ENCODE measurements at regions not wholly inside any gene's neighbourhood (a gene's known extent, or its start where the extent isn't known, plus 50 kb on each side); places are given as distances from the start of the nearest gene placed in this dataset.

- TF ChIP-seq SP5 (CRISPR knock-in tag; IDR thresholded peaks at IDR 0.05; ENCODE audit: borderline replicate concordance, low read depth) = no peak
- ChIA-PET POLR2A (no interaction called here), CTCF (ENCODE audit: low intra/inter-chr PET ratio, low total read pairs) (no interaction called here)
- Histone ChIP-seq H3K9ac (ENCODE audit: insufficient read depth, low read depth, low read length) (no peak overlapping the region), H3K4me1 (ENCODE audit: insufficient read depth, low read length) (no peaks in the 10 kb centered on the region), H3K4me2 (ENCODE audit: low read depth, low read length) (no peak overlapping the region), H3K79me2 (ENCODE audit: insufficient read depth, low read length) (no peaks in the 10 kb centered on the region), H3K9me3 (ENCODE audit: low read length) (no peaks in the 10 kb centered on the region), H3K4me3 (replicated peaks in 1 of 3; ENCODE audit: insufficient read depth in 1 of 3, low read depth in 2 of 3, low read length in 3 of 3) (no peak overlapping the region), H4K20me1 (ENCODE audit: insufficient read depth, low read length) (no peaks in the 10 kb centered on the region), H2AFZ (ENCODE audit: low read length) (no peak overlapping the region), H3K27ac (ENCODE audit: extremely low read length, insufficient read depth, low read length) (no peak overlapping the region), H3K36me3 (replicated peaks in 1 of 2; ENCODE audit: control insufficient read depth in 1 of 2, insufficient read depth in 2 of 2, low read length in 2 of 2) (no peaks in the 10 kb centered on the region), H3K27me3 (ENCODE audit: control insufficient read depth in 1 of 2, insufficient read depth in 2 of 2, low read length in 2 of 2) (no peaks in the 10 kb centered on the region)
- WGBS (ENCODE audit: low lambda C conversion rate) = 0% methylated on average over 1 of the region's 1 CpG
- intact Hi-C loops (cut with micrococcal nuclease; ENCODE audit: unreplicated experiment) = no loop called here
- no peak for ATAC-seq
- DNase-seq (ENCODE audit: low spot score) = no peak
- in situ Hi-C loops (cut with HindIII; ENCODE audit: extremely low pct_ligation_motif_present, low pct_unique_long_range_greater_than_20kb) = no loop called here
- no TSS peak for BruUV-seq (replicated peaks)
- no peak for FAIRE-seq
Observed at GRCh38 chr4:180189666-180190065, 2053.5 kb upstream of the TENM3 start.

- no peak overlapping the region for H3K27ac ChIP-seq (ENCODE audit: extremely low read length, insufficient read depth, low read length)
- ChIA-PET POLR2A (no interaction called here), CTCF (ENCODE audit: low intra/inter-chr PET ratio, low total read pairs) (no interaction called here)
- H3K79me2 ChIP-seq (ENCODE audit: insufficient read depth, low read length) = no peaks in the 10 kb centered on the region
- BruUV-seq (replicated peaks) = no TSS peak
- ATAC-seq (no peak), FAIRE-seq (no peak), DNase-seq (ENCODE audit: low spot score) (no peak)
- WGBS (ENCODE audit: low lambda C conversion rate) = 0% methylated on average over 2 of the region's 2 CpGs
- no peaks in the 10 kb centered on the region for H4K20me1 ChIP-seq (ENCODE audit: insufficient read depth, low read length)
- in situ Hi-C loops (cut with HindIII; ENCODE audit: extremely low pct_ligation_motif_present, low pct_unique_long_range_greater_than_20kb) = no loop called here
- no peak overlapping the region for H3K4me2 ChIP-seq (ENCODE audit: low read depth, low read length)
- no peaks in the 10 kb centered on the region for H3K27me3 ChIP-seq (ENCODE audit: control insufficient read depth in 1 of 2, insufficient read depth in 2 of 2, low read length in 2 of 2)
- H3K9ac ChIP-seq (ENCODE audit: insufficient read depth, low read depth, low read length) = no peak overlapping the region
- no peak overlapping the region for H3K4me3 ChIP-seq (replicated peaks in 1 of 3; ENCODE audit: insufficient read depth in 1 of 3, low read depth in 2 of 3, low read length in 3 of 3)
- intact Hi-C loops (cut with micrococcal nuclease; ENCODE audit: unreplicated experiment) = no loop called here
- no peak for TF ChIP-seq THRA (CRISPR knock-in tag; IDR thresholded peaks at IDR 0.05; ENCODE audit: borderline replicate concordance)
- no peak for TF ChIP-seq MXD1 (CRISPR knock-in tag; IDR thresholded peaks at IDR 0.05)
- TF ChIP-seq ZNF691 (CRISPR knock-in tag; IDR thresholded peaks at IDR 0.05; ENCODE audit: borderline replicate concordance, low read depth) = no peak
- no peak for TF ChIP-seq TAF15 (IDR thresholded peaks at IDR 0.05; ENCODE audit: low read depth, low read length, poor library complexity, severe bottlenecking)
- no peak for TF ChIP-seq SIX4 (CRISPR knock-in tag; IDR thresholded peaks at IDR 0.05)
- no peak for TF ChIP-seq SOX13 (IDR thresholded peaks at IDR 0.05)
- TF ChIP-seq SOX13 (CRISPR knock-in tag; conservative IDR thresholded peaks at IDR 0.05 in 1 of 2, IDR thresholded peaks at IDR 0.05 in 1 of 2) = no peak
- H3K4me1 ChIP-seq (ENCODE audit: insufficient read depth, low read length) = no peaks in the 10 kb centered on the region
- no peaks in the 10 kb centered on the region for H3K36me3 ChIP-seq (replicated peaks in 1 of 2; ENCODE audit: control insufficient read depth in 1 of 2, insufficient read depth in 2 of 2, low read length in 2 of 2)
- H3K9me3 ChIP-seq (ENCODE audit: low read length) = no peaks in the 10 kb centered on the region
- H2AFZ ChIP-seq (ENCODE audit: low read length) = no peak overlapping the region
Observed at GRCh38 chr4:180190382-180190781, 2052.8 kb upstream of the TENM3 start.

Measured in HepG2 (cell line).